Psoas muscle (tissue), 7 donors: ENCODE measurements at regions not wholly inside any gene's neighbourhood (a gene's known extent, or its start where the extent isn't known, plus 50 kb on each side); places are given as distances from the start of the nearest gene placed in this dataset.

Experiments
- ATAC-seq, 4 donors: fragments of 200-7000 bp; cut with Tn5 transposase; one replicate each; pipeline ENCODE4 v1.9.1; 2020; ENCODE audit warnings: moderate library complexity in 3 of 4, mild to moderate bottlenecking in 2 of 4
- DNase-seq, 2 donors: peaks; one replicate each; pipeline ENCODE4 v3.0.0-alpha.2; 2020
- H3K27ac ChIP-seq: fragments of 200-600 bp; one replicate; pipeline ENCODE4 v1.8.0; 2022
- H3K27me3 ChIP-seq, 3 donors: fragments of 200-600 bp in 1 of 3; one replicate each; pipeline versions ENCODE4 v1.6.1 to v1.8.0; 2013 to 2022; ENCODE audit warnings: low read length in 2 of 3, mild to moderate bottlenecking in 2 of 3, moderate library complexity in 1 of 3; ENCODE audit not compliant: insufficient read depth in 3 of 3
- H3K36me3 ChIP-seq, 2 donors: fragments of 200-600 bp in 1 of 2; one replicate each; pipeline versions ENCODE4 v1.6.1 to v1.8.0; 2013 to 2022; ENCODE audit warnings: low read depth in 1 of 2, mild to moderate bottlenecking in 1 of 2, moderate library complexity in 1 of 2; ENCODE audit not compliant: insufficient read depth in 1 of 2
- H3K4me1 ChIP-seq: fragments of 200-600 bp; one replicate; pipeline ENCODE4 v1.8.0; 2022
- H3K4me3 ChIP-seq: fragments of 200-600 bp; one replicate; pipeline ENCODE4 v1.8.0; 2022; ENCODE audit warnings: mild to moderate bottlenecking
- H3K9me3 ChIP-seq: fragments of 200-600 bp; one replicate; pipeline ENCODE4 v1.8.0; 2022
- WGBS, 3 donors: extraction: QIAGEN DNeasy Blood & Tissue Kit; methylation state at CpG; one replicate each; pipeline versions ENCODE4 v1.1.6 to v1.1.7; 2013; 5-methylcytosine and 5-hydroxymethylcytosine counted together
- intact Hi-C, 2 donors: fragments of 100-400 bp; cut with DNase I; formaldehyde crosslinking; loops; one replicate each; pipeline versions ENCODE4 v1.11.0 to v1.14.2; 2022
- TF ChIP-seq, protein P1 (sequence below): fragments of 200-600 bp; IDR thresholded peaks from one replicate; pipeline ENCODE4 v1.8.0; 2022; ENCODE audit warnings: antibody characterized with exemption
- donor health status: healthy with polysubstance abuse.
- donor health status: DM: no; HTN: no; CAD: no; lungs with moderate emphysema.
- donor health status: Bipolar disorder and iron deficiency.
- donor health status: healthy.
- donor health status: DM: yes; HTN: yes; CAD: no.
- donor health status: DM: no; HTN: no; CAD: no.
- donor health status: DM: yes; HTN: yes; CAD: no.

DNA sequence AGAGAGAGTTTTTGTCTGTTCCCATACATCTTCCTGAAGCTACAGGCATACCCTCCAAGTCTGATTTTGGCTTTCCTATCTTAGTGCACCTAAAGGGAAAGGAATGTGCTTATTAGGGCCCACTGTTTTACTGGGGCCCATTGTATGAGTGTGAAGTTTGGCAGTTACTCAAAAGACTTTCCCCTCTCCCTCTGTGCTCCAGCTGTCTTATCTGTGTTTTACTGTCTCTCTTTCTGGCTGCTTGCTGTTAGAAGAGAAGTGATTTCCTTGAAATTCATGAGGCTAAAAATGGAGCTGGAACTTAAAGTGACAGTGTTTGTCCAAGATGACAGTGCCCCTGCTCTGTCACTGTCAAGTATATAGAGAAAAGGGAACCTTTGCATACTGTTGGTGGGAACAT, 436.2 kb downstream of the OCA2 start:
- DNase-seq: no peak
- Histone ChIP-seq H3K27me3 (no peaks in the 10 kb centered on the region), H3K9me3 (no peaks in the 10 kb centered on the region), H3K4me1 (no peaks in the 10 kb centered on the region), H3K27ac (no peak overlapping the region), H3K36me3 (no peaks in the 10 kb centered on the region), H3K4me3 (no peak overlapping the region)
- ATAC-seq: no peak
- TF ChIP-seq, protein P1, sequence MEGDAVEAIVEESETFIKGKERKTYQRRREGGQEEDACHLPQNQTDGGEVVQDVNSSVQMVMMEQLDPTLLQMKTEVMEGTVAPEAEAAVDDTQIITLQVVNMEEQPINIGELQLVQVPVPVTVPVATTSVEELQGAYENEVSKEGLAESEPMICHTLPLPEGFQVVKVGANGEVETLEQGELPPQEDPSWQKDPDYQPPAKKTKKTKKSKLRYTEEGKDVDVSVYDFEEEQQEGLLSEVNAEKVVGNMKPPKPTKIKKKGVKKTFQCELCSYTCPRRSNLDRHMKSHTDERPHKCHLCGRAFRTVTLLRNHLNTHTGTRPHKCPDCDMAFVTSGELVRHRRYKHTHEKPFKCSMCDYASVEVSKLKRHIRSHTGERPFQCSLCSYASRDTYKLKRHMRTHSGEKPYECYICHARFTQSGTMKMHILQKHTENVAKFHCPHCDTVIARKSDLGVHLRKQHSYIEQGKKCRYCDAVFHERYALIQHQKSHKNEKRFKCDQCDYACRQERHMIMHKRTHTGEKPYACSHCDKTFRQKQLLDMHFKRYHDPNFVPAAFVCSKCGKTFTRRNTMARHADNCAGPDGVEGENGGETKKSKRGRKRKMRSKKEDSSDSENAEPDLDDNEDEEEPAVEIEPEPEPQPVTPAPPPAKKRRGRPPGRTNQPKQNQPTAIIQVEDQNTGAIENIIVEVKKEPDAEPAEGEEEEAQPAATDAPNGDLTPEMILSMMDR: no peak
- intact Hi-C loops: no loop called here

DNA sequence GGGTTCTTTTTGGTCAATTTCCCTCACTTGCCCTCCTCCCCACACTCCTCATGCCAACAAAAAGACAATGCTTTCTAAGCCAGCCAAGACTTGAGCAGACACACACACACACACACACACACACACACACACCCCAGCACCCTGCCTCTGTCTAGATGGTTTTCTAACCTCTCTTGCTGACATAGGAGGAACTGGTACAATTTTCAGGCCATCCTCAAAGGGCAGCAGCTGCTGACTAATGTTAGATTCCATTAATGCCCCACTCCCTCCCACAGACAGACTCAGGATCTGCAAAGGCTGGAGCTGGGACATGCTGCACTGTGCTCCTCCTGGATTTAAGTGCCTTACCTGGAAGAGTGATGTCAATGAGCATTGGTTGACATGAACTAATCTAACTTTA, 438.4 kb downstream of the OCA2 start:
- intact Hi-C loops: no loop called here
- TF ChIP-seq, protein P1: no peak
- Histone ChIP-seq H3K36me3 (no peaks in the 10 kb centered on the region), H3K4me1 (no peaks in the 10 kb centered on the region), H3K9me3 (peaks cover 4% of the 10 kb centered on the region), H3K27ac (no peak overlapping the region), H3K27me3 (no peaks in the 10 kb centered on the region), H3K4me3 (no peak overlapping the region)
- no peak for ATAC-seq
- DNase-seq: no peak

DNA sequence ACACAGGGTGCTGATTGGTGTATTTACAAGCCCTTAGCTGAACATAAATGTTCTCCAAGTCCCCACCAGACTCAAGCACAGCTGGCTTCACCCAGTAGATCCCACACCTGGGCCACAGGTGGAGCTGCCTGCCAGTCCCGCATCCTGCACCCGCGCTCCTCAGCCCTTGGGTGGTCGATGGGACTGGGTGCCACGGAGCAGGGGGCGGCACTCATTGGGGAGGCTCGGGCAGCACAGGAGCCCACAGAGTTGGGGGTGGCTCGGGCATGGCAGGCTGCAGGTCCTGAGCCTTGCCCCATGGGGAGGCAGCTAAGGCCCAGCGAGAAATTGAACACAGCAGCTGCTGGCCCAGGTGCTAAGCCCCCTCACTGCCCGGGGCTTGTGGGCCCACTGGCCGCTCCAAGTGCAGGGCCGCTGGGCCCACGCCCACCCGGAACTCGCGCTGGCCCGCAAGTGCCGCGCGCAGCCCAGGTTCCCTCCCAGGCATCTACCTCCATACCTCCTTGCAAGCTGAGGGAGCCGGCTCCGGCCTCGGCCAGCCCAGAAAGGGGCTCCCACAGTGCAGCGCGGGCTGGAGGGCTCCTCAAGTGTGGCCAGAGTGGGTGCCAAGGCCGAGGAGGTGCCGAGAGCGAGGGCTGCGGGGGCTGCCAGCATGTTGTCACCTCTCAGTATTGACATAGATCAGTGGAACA, 442.7 kb downstream of the OCA2 start:
- no peak for ATAC-seq
- H3K9me3 ChIP-seq: peaks cover 4% of the 10 kb centered on the region
- no peaks in the 10 kb centered on the region for H3K36me3 ChIP-seq
- no peaks in the 10 kb centered on the region for H3K4me1 ChIP-seq
- TF ChIP-seq, protein P1: no peak
- no peaks in the 10 kb centered on the region for H3K27me3 ChIP-seq
- no peak overlapping the region for H3K27ac ChIP-seq
- 94 to 96% (median 96%) methylated on average over 27 to 29 of the region's 29 CpGs for WGBS, 3 donors
- no peak for DNase-seq
- intact Hi-C loops: no loop called here
- H3K4me3 ChIP-seq: no peak overlapping the region

DNA sequence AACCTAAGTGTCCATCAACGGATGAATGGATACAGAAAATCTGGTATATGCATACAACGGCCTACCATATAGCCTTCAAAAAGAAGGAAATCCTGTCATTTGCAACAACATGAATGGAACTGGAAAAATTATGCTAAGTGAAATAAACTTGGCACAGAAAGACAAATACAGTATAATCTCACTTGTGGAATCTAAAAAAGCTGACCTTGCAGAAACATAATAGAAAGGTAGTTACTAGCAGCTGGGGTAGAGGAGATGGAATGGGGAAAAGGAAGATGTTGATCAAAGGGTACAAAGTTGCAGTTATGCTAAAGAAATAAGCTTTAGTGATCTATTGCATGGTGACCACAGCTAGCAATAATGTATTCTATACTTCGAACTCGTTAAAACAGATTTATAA, 444.1 kb downstream of the OCA2 start:
- no peak overlapping the region for H3K4me3 ChIP-seq
- H3K27ac ChIP-seq: no peak overlapping the region
- H3K27me3 ChIP-seq: no peaks in the 10 kb centered on the region
- TF ChIP-seq, protein P1: no peak
- no peaks in the 10 kb centered on the region for H3K4me1 ChIP-seq
- no peak for DNase-seq
- ATAC-seq: no peak
- H3K9me3 ChIP-seq: peaks cover 4% of the 10 kb centered on the region
- H3K36me3 ChIP-seq: no peaks in the 10 kb centered on the region
- intact Hi-C loops: no loop called here
- 70 to 81% (median 77%) methylated on average over 4 of the region's 4 CpGs for WGBS, 3 donors

DNA sequence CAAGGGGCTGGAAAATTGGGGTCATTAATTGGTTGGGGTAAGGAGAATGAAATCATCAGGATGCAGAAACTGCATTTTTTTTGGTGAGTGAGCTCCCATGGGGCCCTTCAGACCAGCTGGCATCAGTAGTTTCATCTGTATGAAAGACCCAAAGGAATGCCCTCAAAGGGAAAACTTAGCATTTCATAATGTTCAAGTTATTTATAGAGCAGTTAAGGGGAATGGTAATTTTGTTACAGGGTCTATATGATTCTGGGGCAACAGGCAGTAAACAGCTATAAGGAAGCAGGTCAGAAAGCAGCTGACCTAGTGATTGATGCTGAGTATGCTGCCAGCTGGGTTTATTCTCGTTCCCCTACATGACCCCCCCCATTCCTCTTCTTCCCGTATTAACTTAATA, 448.9 kb downstream of the OCA2 start:
- no peaks in the 10 kb centered on the region for H3K36me3 ChIP-seq
- intact Hi-C loops: no loop called here
- no peaks in the 10 kb centered on the region for H3K4me1 ChIP-seq
- H3K4me3 ChIP-seq: no peak overlapping the region
- H3K27ac ChIP-seq: no peak overlapping the region
- no peaks in the 10 kb centered on the region for H3K9me3 ChIP-seq
- TF ChIP-seq, protein P1: no peak
- ATAC-seq: no peak
- WGBS, 3 donors: 12 to 30% (median 23%) methylated on average over 2 of the region's 2 CpGs
- DNase-seq: no peak
- H3K27me3 ChIP-seq: no peaks in the 10 kb centered on the region
